B cell (primary cell): ENCODE measurements at regions not wholly inside any gene's neighbourhood (a gene's known extent, or its start where the extent isn't known, plus 50 kb on each side); places are given as distances from the start of the nearest gene placed in this dataset.

Source experiments
- EZH2 ChIP-seq: IDR thresholded peaks from 2 replicates; pipeline ENCODE4 v1.6.1; 2012; ENCODE audit warnings: borderline replicate concordance, low read depth, mild to moderate bottlenecking, moderate library complexity, low read length; ENCODE audit not compliant: insufficient read depth, poor library complexity, severe bottlenecking
- TF ChIP-seq, protein P1 (sequence below): fragments of 200-600 bp; IDR thresholded peaks from one replicate; pipeline ENCODE4 v1.8.0; 2022; ENCODE audit warnings: antibody characterized with exemption, mild to moderate bottlenecking

DNA sequence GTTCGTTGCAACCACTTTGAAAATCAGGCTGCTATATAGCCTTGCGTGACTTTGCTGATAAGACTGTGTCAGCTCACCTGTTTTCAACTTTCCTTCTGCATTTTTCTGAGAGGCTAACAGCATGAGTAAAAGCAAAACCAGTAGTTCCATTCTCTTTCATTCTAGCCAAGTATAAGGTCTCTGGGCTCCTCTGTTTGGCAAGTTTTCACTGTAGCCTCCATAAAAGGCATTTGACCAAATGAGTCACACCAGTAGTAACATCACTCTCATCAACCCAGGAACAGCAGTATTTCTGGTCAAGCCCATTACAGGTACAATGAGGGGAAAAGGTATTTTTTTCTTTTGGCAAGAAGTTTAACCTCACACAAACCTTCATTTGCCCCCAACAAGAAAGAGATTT, 1149.8 kb upstream of the MIR17HG start:
- TF ChIP-seq, protein P1, sequence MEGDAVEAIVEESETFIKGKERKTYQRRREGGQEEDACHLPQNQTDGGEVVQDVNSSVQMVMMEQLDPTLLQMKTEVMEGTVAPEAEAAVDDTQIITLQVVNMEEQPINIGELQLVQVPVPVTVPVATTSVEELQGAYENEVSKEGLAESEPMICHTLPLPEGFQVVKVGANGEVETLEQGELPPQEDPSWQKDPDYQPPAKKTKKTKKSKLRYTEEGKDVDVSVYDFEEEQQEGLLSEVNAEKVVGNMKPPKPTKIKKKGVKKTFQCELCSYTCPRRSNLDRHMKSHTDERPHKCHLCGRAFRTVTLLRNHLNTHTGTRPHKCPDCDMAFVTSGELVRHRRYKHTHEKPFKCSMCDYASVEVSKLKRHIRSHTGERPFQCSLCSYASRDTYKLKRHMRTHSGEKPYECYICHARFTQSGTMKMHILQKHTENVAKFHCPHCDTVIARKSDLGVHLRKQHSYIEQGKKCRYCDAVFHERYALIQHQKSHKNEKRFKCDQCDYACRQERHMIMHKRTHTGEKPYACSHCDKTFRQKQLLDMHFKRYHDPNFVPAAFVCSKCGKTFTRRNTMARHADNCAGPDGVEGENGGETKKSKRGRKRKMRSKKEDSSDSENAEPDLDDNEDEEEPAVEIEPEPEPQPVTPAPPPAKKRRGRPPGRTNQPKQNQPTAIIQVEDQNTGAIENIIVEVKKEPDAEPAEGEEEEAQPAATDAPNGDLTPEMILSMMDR: no peak
- no peak for TF ChIP-seq EZH2
